HL-60 (cell line): ENCODE measurements at regions not wholly inside any gene's neighbourhood (a gene's known extent, or its start where the extent isn't known, plus 50 kb on each side); places are given as distances from the start of the nearest gene placed in this dataset.
"Not testable (repeated sequence)": the region's sequence is repeated elsewhere in the genome, so short reads cannot be mapped to it uniquely, and the experiment has no call there.

Experiments
- DNase-seq, 2 experiments: peaks; one replicate each; pipeline ENCODE4 v3.0.0-alpha.2; 2010 to 2020; ENCODE audit warnings: low read depth in 1 of 2, low spot score in 1 of 2
- H3K27ac ChIP-seq: fragments of 250-450 bp; sonication (Bioruptor Pico); replicated peaks from 2 replicates; pipeline ENCODE4 v1.5.1; 2020; ENCODE audit warnings: mild to moderate bottlenecking, moderate library complexity
- H3K27me3 ChIP-seq: fragments of 250-450 bp; sonication (Bioruptor Pico); 2 replicates; pipeline ENCODE4 v1.5.1; 2021; ENCODE audit warnings: mild to moderate bottlenecking, moderate library complexity; ENCODE audit not compliant: insufficient read depth, poor library complexity, severe bottlenecking
- H3K4me3 ChIP-seq: replicated peaks from 2 replicates; pipeline ENCODE4 v1.5.1; 2011; ENCODE audit warnings: mild to moderate bottlenecking, control low read depth, low read length; ENCODE audit not compliant: insufficient read depth
- GABPA ChIP-seq: IDR thresholded peaks from 2 replicates; pipeline ENCODE4 v1.6.1; 2012; ENCODE audit warnings: low read depth
- POLR2AphosphoS5 ChIP-seq: IDR thresholded peaks from 2 replicates; pipeline ENCODE4 v1.6.1; 2012; ENCODE audit warnings: low read depth
- REST ChIP-seq: IDR thresholded peaks from 2 replicates; pipeline ENCODE4 v1.6.1; 2012; ENCODE audit warnings: low read depth; ENCODE audit not compliant: insufficient replicate concordance
- SPI1 ChIP-seq: IDR thresholded peaks from 2 replicates; pipeline ENCODE4 v1.6.1; 2012; ENCODE audit warnings: low read depth, mild to moderate bottlenecking, borderline replicate concordance
- TF ChIP-seq, protein P1 (sequence below): IDR thresholded peaks from one replicate; pipeline ENCODE4 v1.5.1; 2011; ENCODE audit warnings: low read length, control low read depth, inconsistent platforms; ENCODE audit not compliant: insufficient read depth

DNA sequence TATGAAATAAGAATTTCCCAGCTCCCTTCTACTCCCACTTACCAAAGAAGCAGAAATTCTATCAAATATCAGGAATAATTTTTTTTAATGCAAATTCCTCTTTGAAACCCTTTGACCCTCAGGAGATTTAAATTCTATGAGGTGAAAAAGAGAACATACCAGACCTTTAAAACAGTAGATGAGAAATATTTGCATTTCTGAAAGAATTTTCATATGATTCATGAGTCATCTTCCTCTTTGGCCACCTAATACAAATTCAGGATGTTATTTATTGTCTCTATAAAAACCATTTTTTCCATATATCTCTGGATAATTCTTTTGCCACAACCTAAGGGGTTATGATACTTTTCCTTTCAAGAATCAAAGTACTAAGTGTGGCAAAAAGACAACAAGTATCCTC, 67.3 kb upstream of the ST3GAL6 start:
- TF ChIP-seq REST (no peak), SPI1 (no peak), POLR2AphosphoS5 (no peak), GABPA (no peak)
- TF ChIP-seq, protein P1, sequence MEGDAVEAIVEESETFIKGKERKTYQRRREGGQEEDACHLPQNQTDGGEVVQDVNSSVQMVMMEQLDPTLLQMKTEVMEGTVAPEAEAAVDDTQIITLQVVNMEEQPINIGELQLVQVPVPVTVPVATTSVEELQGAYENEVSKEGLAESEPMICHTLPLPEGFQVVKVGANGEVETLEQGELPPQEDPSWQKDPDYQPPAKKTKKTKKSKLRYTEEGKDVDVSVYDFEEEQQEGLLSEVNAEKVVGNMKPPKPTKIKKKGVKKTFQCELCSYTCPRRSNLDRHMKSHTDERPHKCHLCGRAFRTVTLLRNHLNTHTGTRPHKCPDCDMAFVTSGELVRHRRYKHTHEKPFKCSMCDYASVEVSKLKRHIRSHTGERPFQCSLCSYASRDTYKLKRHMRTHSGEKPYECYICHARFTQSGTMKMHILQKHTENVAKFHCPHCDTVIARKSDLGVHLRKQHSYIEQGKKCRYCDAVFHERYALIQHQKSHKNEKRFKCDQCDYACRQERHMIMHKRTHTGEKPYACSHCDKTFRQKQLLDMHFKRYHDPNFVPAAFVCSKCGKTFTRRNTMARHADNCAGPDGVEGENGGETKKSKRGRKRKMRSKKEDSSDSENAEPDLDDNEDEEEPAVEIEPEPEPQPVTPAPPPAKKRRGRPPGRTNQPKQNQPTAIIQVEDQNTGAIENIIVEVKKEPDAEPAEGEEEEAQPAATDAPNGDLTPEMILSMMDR, result no peak
- no peaks in the 10 kb centered on the region for H3K27me3 ChIP-seq
- DNase-seq, result no peak
- no peak overlapping the region for H3K27ac ChIP-seq
- no peak overlapping the region for H3K4me3 ChIP-seq

DNA sequence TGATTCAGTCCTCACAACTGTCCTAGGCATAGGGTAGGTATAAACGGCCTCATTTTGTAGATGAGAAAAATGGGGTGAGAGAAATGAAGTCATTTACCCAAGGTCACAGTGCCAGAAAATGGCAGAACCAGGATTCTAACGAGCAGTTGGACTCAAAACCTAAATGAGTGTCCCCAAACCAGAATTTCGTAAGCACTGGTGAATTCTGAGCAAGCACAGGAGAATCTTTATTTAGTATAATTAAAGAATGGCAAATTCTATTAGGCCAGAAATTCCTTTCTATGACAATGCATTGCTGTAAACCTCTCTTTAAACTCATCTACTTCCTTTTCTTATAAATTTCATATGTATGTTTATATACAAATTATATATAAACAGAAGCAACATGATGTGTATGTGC, 66.8 kb upstream of the ST3GAL6 start:
- not testable (repeated sequence) for H3K27ac ChIP-seq, H3K4me3 ChIP-seq

GRCh38 chr3:98697225-98697624, 65.9 kb upstream of the ST3GAL6 start:
- no peak overlapping the region for H3K4me3 ChIP-seq
- no peak for DNase-seq
- H3K27me3 ChIP-seq, result no peaks in the 10 kb centered on the region
- H3K27ac ChIP-seq, result no peak overlapping the region
- no peak for TF ChIP-seq GABPA
- no peak for TF ChIP-seq SPI1
- TF ChIP-seq POLR2AphosphoS5, result no peak
- TF ChIP-seq, protein P1, result no peak
- TF ChIP-seq REST, result no peak

More for the DNA sequence above, 66.8 kb upstream of the ST3GAL6 start:
- H3K27me3 ChIP-seq, DNase-seq: not testable (repeated sequence)

- no peak for DNase-seq
- H3K27ac ChIP-seq, result no peak overlapping the region
- no peak overlapping the region for H3K4me3 ChIP-seq
- no peaks in the 10 kb centered on the region for H3K27me3 ChIP-seq
- TF ChIP-seq POLR2AphosphoS5 (no peak), GABPA (no peak), REST (no peak), SPI1 (no peak)
- TF ChIP-seq, protein P1, result no peak
These were observed 64.0 kb upstream of the ST3GAL6 start for GRCh38 chr3:98699132-98699531.
